Cerebellar cortex (tissue), 1 donor: ENCODE measurements at regions not wholly inside any gene's neighbourhood (a gene's known extent, or its start where the extent isn't known, plus 50 kb on each side); places are given as distances from the start of the nearest gene placed in this dataset.

Experiments used
- DNase-seq: peaks from one replicate; pipeline ENCODE4 v3.0.0-alpha.2; 2015; ENCODE audit warnings: low spot score

DNA sequence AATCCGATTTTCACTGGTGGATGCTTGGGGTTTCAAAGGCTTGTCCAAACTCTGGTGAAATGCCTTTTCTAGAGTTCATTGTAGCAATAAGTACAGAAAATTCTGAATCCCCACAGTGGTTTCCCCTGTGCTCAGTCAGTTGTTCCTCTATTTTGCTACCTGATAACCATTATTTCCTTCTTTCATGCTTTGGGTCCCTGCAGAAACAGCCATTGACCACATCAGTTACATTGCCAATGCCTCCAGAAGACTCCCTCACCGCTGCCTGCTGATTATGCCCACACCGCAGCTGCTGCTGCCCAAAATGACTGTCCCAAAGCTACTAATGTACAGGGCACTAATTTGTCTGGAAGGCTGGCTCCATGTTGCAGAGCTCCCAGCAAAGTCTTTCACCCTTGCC lies 517.3 kb downstream of the KLF12 start:
- DNase-seq, result no peak

DNA sequence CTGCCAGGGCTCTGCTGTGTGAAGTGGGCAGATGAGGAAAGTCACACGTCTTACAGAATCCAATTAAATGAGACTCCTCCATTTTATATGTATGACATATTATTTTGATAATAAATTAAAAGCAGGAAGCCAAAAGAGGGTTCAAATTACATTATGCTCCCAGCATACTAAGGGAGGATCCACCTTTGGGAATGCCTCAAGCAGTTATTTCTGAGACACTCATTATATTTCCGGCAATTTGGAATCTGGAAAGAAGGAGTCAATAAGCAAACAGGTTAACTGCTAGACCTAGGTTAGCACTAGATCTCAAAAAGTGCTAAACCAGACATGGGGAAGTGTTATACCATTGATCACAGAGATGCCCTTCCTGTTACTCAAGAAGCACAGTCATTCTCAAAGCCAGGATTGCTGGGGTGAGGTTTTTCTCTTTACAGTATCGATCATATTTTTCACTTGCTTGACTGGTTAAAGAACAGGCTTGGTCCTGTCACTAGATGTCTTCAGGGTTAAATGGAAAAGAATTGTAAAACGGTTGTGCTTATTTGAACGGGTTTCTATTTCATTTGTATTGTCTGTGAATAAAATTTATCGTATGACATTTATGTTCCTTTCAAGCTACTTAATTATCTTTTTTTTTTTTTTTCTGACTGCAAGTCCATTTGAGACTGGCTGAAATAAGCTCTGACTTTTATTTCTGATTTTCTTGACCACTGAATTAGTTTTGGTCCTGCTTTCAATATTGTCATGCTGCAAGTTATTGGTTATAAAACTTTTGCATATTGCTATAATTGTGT lies 523.2 kb downstream of the KLF12 start:
- no peak for DNase-seq

- no peak for DNase-seq
These were observed 525.3 kb downstream of the KLF12 start for GRCh38 chr13:73608711-73609485.

DNA sequence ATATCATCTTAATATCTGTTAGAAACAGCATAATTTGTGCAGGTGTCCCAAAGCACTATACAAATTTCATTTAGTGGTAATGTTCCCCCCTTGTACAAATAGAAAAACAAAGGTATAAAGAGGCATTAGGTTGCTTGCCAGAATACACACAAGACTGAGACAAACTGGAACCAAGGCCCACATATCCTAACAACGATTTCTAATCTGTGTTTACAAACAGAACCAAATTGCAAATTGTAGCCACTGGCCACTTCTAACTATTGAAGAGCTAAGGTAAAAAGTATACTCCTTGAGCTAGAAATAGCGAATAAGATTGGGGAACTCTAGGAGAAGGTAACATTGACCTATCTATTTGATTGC lies 526.1 kb downstream of the KLF12 start:
- no peak for DNase-seq

- no peak for DNase-seq
These were observed 526.6 kb downstream of the KLF12 start for GRCh38 chr13:73607489-73608156.

- no peak for DNase-seq
These were observed 530.6 kb downstream of the KLF12 start for GRCh38 chr13:73603646-73604045.

DNA sequence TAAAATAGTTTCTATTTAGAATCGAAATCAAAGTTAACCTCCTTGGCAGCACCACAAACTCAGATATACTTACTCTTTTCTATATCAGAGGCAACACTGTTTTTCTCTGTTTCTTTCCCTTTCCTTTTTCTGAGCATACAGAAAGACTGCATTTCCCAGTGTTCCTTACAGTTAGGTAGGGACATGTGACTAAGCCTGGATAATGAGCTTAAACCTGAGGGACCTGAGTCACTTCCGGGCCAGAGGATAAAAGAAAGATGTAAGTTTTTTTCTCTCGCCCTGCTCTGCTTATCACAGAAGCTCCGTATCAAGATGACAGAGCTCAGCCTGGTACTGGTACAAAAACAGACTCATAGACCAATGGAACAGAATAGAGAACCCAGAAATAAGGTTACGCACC lies 531.9 kb downstream of the KLF12 start:
- DNase-seq, result no peak

- no peak for DNase-seq
These were observed 532.5 kb downstream of the KLF12 start for GRCh38 chr13:73601708-73602107.

DNA sequence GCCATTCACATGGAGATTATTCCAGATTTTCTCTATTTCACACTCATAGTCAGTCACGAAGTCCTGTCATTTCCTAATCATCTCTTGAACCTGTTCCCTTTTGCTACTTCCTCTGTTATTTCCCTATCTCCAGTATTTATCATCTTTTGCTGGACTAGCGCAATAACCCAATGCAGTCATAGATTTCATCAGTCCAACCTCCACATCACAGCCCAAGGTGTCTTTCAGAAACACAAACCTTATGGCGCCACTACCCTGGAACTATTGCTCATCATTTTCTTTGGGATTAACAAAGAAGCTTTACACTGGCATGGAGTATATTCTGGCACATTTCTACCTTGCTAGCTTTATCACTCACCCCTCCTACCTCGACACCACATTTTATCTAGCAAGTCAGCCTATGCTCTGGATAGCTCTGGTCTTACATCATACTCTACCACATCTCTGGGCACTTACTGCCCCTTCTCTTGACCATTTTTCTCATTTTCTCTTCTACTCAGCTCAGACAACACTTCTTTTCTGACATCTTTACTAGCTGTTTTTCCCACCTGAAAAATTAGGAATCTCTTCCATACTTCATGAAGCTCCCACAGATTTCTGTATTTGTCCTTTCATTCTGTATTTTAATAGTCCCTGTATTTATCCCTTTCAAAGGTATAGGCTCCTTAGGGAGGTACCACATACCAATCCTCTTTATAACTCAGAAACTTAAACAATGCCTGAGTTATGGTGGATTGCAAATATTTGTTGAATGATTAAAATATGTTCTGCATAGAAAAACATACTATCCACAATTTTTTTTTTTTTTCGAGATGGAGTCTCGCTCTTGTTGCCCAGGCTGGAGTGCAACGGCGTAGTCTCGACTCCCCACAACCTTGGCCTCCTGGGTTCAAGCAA lies 534.7 kb downstream of the KLF12 start:
- DNase-seq, result no peak

- no peak for DNase-seq
These were observed 536.0 kb downstream of the KLF12 start for GRCh38 chr13:73598020-73598712.

GRCh38 chr13:73596382-73596781 lies 537.6 kb downstream of the KLF5 start:
- no peak for DNase-seq

- no peak for DNase-seq
These were observed 534.5 kb downstream of the KLF5 start for GRCh38 chr13:73593199-73593765.

- DNase-seq, result no peak
These were observed 533.1 kb downstream of the KLF5 start for GRCh38 chr13:73591861-73592260.

DNA sequence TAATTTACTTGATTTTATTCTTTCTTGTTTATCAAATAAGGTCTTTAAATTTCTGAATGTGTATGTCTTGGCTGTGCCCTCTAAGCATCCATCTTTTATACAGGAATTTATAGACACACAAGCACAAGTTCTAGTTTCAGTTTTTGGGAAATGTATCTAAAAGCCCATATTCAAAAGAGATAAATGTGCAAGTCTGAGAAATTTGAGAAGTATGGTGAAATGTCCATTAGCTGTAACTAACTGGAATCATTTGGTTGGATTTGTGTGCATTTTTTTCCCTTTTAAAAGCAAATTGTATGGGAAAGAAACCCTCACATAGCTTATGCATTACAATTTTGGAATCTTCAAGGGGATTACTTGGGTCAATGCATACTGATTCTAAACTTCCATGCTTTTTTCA lies 532.0 kb downstream of the KLF5 start:
- no peak for DNase-seq

GRCh38 chr13:73585236-73585635 lies 526.4 kb downstream of the KLF5 start:
- no peak for DNase-seq

DNA sequence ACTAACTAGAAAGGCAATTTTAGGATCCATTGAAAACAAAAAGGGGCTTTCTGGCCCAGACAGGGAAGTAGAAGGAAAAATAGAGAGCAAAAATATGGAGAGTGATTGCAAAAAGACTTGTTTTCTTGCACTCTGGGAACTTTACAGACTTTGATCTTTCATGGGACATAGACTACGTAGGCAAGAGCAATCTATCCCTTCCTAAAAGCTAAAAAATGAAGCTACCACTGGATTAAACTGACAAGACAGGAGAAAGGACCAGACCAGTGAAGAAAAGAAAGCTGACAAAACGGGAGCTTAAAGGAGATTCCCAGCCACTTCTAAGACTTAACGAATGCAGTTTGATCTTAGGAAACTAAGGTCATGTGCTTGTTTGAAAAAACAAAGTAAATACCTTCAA lies 524.5 kb downstream of the KLF5 start:
- no peak for DNase-seq

GRCh38 chr13:73580513-73581267 lies 521.9 kb downstream of the KLF5 start:
- DNase-seq, result no peak

GRCh38 chr13:73579574-73580274 lies 520.9 kb downstream of the KLF5 start:
- DNase-seq, result no peak

DNA sequence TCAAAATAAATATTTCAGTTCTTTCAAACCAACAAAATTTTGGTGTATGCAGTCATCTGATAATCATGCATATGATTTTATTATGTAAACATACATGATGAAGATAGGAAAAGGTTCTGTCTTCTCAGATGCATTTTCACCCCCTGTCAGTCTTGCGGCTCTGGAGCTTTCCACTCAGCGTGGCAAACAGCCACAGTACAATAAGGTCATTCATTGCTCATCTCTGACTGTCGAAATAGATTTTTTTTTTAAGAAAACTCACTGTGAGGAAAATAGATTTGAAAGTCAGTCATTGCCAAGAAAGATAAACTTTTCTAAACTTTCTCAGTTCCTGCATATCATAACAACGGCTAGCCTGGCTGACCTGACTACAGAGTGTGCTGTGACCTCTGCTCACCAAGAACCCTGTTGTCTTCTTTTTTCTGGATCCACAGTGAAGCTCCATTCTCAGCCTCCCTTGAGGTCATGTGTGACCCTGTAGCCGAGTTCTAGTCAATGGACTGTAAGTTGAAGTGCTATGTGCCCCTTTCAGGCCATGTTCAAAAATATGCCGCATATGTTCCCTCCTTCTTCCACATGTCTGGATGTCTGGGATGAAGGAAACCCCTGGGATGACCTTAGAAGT lies 519.6 kb downstream of the KLF5 start:
- DNase-seq, result no peak
